GM23338 (cell line): ENCODE measurements at regions not wholly inside any gene's neighbourhood (a gene's known extent, or its start where the extent isn't known, plus 50 kb on each side); places are given as distances from the start of the nearest gene placed in this dataset.

Source experiments
- ATAC-seq: fragments of 200-7000 bp; cut with Tn5 transposase; 3 replicates; pipeline ENCODE4 v1.9.1; 2020
- DNase-seq: peaks from one replicate; pipeline ENCODE4 v3.0.0-alpha.2; 2015; ENCODE audit warnings: low spot score
- H2AFZ ChIP-seq: fragments of 200-600 bp; sonication (generic); 2 replicates; pipeline ENCODE4 v1.8.0; 2016; ENCODE audit warnings: antibody characterized with exemption, mild to moderate bottlenecking, moderate library complexity
- H3F3A ChIP-seq: fragments of 200-600 bp; sonication (generic); replicated peaks from 2 replicates; pipeline ENCODE4 v1.8.0; 2017; ENCODE audit warnings: antibody characterized with exemption, mixed run types, low read depth
- H3K27ac ChIP-seq: fragments of 200-600 bp; sonication (generic); 2 replicates; pipeline ENCODE4 v1.6.1; 2016; ENCODE audit warnings: low read depth
- H3K27me3 ChIP-seq: fragments of 200-600 bp; sonication (generic); 2 replicates; pipeline ENCODE4 v1.8.0; 2016; ENCODE audit warnings: mild to moderate bottlenecking, mixed run types, moderate library complexity; ENCODE audit not compliant: insufficient read depth
- H3K36me3 ChIP-seq: fragments of 200-600 bp; sonication (generic); 2 replicates; pipeline ENCODE4 v1.8.0; 2016; ENCODE audit warnings: mild to moderate bottlenecking; ENCODE audit not compliant: insufficient read depth
- H3K4me1 ChIP-seq: fragments of 200-600 bp; sonication (generic); 2 replicates; pipeline ENCODE4 v1.8.0; 2016; ENCODE audit warnings: mild to moderate bottlenecking, moderate library complexity; ENCODE audit not compliant: insufficient read depth
- H3K4me2 ChIP-seq: fragments of 200-600 bp; sonication (generic); 2 replicates; pipeline ENCODE4 v1.7.1; 2017; ENCODE audit warnings: mixed run types
- H3K4me3 ChIP-seq: fragments of 200-600 bp; sonication (generic); 2 replicates; pipeline ENCODE4 v1.6.1; 2016; ENCODE audit warnings: mixed run types
- H3K79me2 ChIP-seq: fragments of 200-600 bp; sonication (generic); replicated peaks from 2 replicates; pipeline ENCODE4 v1.8.0; 2017; ENCODE audit warnings: mild to moderate bottlenecking; ENCODE audit not compliant: insufficient read depth
- H3K9me2 ChIP-seq: fragments of 200-600 bp; sonication (generic); 2 replicates; pipeline ENCODE4 v1.8.0; 2017; ENCODE audit not compliant: insufficient read depth
- H4K20me1 ChIP-seq: fragments of 200-600 bp; sonication (generic); replicated peaks from 2 replicates; pipeline ENCODE4 v1.8.0; 2017; ENCODE audit warnings: mild to moderate bottlenecking; ENCODE audit not compliant: insufficient read depth
- H3K27ac Mint-ChIP-seq: 2 replicates; pipeline ENCODE4 v1.8.0; 2020; ENCODE audit warnings: inconsistent platforms, mild to moderate bottlenecking, moderate library complexity, mixed read lengths
- H3K27me3 Mint-ChIP-seq: 3 replicates; pipeline ENCODE4 v1.8.0; 2022; ENCODE audit warnings: low read depth, mild to moderate bottlenecking, moderate library complexity, mixed read lengths, inconsistent platforms; ENCODE audit not compliant: insufficient read depth, poor library complexity
- H3K36me3 Mint-ChIP-seq: 3 replicates; pipeline ENCODE4 v1.8.0; 2021; ENCODE audit warnings: low read depth, mild to moderate bottlenecking, inconsistent platforms, moderate library complexity, mixed read lengths
- H3K4me1 Mint-ChIP-seq: 3 replicates; pipeline ENCODE4 v1.8.0; 2020; ENCODE audit warnings: mild to moderate bottlenecking, inconsistent platforms, mixed read lengths
- H3K4me3 Mint-ChIP-seq: 3 replicates; pipeline ENCODE4 v1.8.0; 2021; ENCODE audit warnings: moderate library complexity, mild to moderate bottlenecking, inconsistent platforms, mixed read lengths
- H3K9me3 Mint-ChIP-seq: 3 replicates; pipeline ENCODE4 v1.8.0; 2020; ENCODE audit warnings: moderate library complexity, mild to moderate bottlenecking, inconsistent platforms, mixed read lengths
- CREB1 ChIP-seq: fragments of 250-450 bp; sonication (Bioruptor Pico); IDR thresholded peaks from 2 replicates; pipeline ENCODE4 v1.5.0; 2020; ENCODE audit warnings: low read depth, mild to moderate bottlenecking, moderate library complexity
- ETS1 ChIP-seq: IDR thresholded peaks from 2 replicates; pipeline ENCODE4 v1.6.1; 2016; ENCODE audit warnings: antibody characterized with exemption
- EZH2 ChIP-seq: fragments of 200-600 bp; sonication (generic); IDR thresholded peaks from one replicate; pipeline ENCODE4 v1.8.0; 2017; ENCODE audit warnings: antibody characterized with exemption, mild to moderate bottlenecking, low read depth; ENCODE audit not compliant: unreplicated experiment
- EZH2phosphoT487 ChIP-seq: fragments of 200-600 bp; sonication (generic); IDR thresholded peaks from one replicate; pipeline ENCODE4 v1.8.1; 2018; ENCODE audit warnings: antibody characterized with exemption; ENCODE audit not compliant: unreplicated experiment
- JUNB ChIP-seq: IDR thresholded peaks from one replicate; pipeline ENCODE4 v1.6.1; 2016; ENCODE audit warnings: antibody characterized with exemption; ENCODE audit not compliant: unreplicated experiment
- NANOG ChIP-seq: IDR thresholded peaks from 2 replicates; pipeline ENCODE4 v1.6.1; 2016; ENCODE audit warnings: antibody characterized with exemption, borderline replicate concordance
- POLR2AphosphoS5 ChIP-seq: IDR thresholded peaks from 2 replicates; pipeline ENCODE4 v1.6.1; 2016; ENCODE audit warnings: antibody characterized with exemption, low read depth
- REST ChIP-seq: IDR thresholded peaks from one replicate; pipeline ENCODE4 v1.6.1; 2018; ENCODE audit warnings: antibody characterized with exemption; ENCODE audit not compliant: unreplicated experiment
- STAT1 ChIP-seq: IDR thresholded peaks from one replicate; pipeline ENCODE4 v1.6.1; 2016; ENCODE audit warnings: antibody characterized with exemption; ENCODE audit not compliant: unreplicated experiment
- ZNF114 ChIP-seq: fragments of 250-450 bp; sonication (Bioruptor Pico); IDR thresholded peaks from 2 replicates; pipeline ENCODE4 v1.5.0; 2020; ENCODE audit warnings: mild to moderate bottlenecking, moderate library complexity
- ZNF331 ChIP-seq: fragments of 250-450 bp; sonication (Bioruptor Pico); IDR thresholded peaks from 2 replicates; pipeline ENCODE4 v1.5.0; 2020; ENCODE audit warnings: low read depth, mild to moderate bottlenecking, moderate library complexity
- TF ChIP-seq, protein P1 (sequence below), 2 experiments: fragments of 200-600 bp in 1 of 2; sonication (generic) in 1 of 2; conservative IDR thresholded peaks; 2 replicates each; pipeline versions ENCODE4 v1.5.1 to v1.6.1; 2016 to 2017; ENCODE audit warnings: antibody characterized with exemption in 2 of 2, low read depth in 2 of 2, mild to moderate bottlenecking in 2 of 2, moderate library complexity in 1 of 2
- TF ChIP-seq, protein P2 (sequence below): fragments of 250-450 bp; sonication (Bioruptor Pico); IDR thresholded peaks from 2 replicates; pipeline ENCODE4 v1.5.0; 2020; ENCODE audit warnings: mild to moderate bottlenecking, moderate library complexity

- Mint-ChIP-seq H3K27ac (no peak overlapping the region), H3K4me1 (peaks cover 23% of the 10 kb centered on the region), H3K27me3 (peaks cover 11% of the 10 kb centered on the region), H3K36me3 (no peaks in the 10 kb centered on the region), H3K9me3 (no peaks in the 10 kb centered on the region), H3K4me3 (no peak overlapping the region)
- H3F3A ChIP-seq, result no peaks in the 10 kb centered on the region
- no peak overlapping the region for H2AFZ ChIP-seq
- no peak overlapping the region for H3K27ac ChIP-seq
- ATAC-seq (no peak), DNase-seq (no peak)
- H4K20me1 ChIP-seq, result no peaks in the 10 kb centered on the region
- H3K36me3 ChIP-seq, result no peaks in the 10 kb centered on the region
- H3K79me2 ChIP-seq, result no peaks in the 10 kb centered on the region
- TF ChIP-seq, protein P1, sequence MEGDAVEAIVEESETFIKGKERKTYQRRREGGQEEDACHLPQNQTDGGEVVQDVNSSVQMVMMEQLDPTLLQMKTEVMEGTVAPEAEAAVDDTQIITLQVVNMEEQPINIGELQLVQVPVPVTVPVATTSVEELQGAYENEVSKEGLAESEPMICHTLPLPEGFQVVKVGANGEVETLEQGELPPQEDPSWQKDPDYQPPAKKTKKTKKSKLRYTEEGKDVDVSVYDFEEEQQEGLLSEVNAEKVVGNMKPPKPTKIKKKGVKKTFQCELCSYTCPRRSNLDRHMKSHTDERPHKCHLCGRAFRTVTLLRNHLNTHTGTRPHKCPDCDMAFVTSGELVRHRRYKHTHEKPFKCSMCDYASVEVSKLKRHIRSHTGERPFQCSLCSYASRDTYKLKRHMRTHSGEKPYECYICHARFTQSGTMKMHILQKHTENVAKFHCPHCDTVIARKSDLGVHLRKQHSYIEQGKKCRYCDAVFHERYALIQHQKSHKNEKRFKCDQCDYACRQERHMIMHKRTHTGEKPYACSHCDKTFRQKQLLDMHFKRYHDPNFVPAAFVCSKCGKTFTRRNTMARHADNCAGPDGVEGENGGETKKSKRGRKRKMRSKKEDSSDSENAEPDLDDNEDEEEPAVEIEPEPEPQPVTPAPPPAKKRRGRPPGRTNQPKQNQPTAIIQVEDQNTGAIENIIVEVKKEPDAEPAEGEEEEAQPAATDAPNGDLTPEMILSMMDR (conservative IDR thresholded peaks at IDR 0.05; ENCODE audit: low read depth in 2 of 2), result no peak
- TF ChIP-seq JUNB, result no peak
- no peak for TF ChIP-seq ZNF114 (CRISPR knock-in tag)
- TF ChIP-seq POLR2AphosphoS5, result no peak
- TF ChIP-seq EZH2phosphoT487, result no peak
- no peak for TF ChIP-seq ETS1
- no peak for TF ChIP-seq NANOG
- no peak for TF ChIP-seq CREB1 (CRISPR knock-in tag)
- TF ChIP-seq, protein P2, sequence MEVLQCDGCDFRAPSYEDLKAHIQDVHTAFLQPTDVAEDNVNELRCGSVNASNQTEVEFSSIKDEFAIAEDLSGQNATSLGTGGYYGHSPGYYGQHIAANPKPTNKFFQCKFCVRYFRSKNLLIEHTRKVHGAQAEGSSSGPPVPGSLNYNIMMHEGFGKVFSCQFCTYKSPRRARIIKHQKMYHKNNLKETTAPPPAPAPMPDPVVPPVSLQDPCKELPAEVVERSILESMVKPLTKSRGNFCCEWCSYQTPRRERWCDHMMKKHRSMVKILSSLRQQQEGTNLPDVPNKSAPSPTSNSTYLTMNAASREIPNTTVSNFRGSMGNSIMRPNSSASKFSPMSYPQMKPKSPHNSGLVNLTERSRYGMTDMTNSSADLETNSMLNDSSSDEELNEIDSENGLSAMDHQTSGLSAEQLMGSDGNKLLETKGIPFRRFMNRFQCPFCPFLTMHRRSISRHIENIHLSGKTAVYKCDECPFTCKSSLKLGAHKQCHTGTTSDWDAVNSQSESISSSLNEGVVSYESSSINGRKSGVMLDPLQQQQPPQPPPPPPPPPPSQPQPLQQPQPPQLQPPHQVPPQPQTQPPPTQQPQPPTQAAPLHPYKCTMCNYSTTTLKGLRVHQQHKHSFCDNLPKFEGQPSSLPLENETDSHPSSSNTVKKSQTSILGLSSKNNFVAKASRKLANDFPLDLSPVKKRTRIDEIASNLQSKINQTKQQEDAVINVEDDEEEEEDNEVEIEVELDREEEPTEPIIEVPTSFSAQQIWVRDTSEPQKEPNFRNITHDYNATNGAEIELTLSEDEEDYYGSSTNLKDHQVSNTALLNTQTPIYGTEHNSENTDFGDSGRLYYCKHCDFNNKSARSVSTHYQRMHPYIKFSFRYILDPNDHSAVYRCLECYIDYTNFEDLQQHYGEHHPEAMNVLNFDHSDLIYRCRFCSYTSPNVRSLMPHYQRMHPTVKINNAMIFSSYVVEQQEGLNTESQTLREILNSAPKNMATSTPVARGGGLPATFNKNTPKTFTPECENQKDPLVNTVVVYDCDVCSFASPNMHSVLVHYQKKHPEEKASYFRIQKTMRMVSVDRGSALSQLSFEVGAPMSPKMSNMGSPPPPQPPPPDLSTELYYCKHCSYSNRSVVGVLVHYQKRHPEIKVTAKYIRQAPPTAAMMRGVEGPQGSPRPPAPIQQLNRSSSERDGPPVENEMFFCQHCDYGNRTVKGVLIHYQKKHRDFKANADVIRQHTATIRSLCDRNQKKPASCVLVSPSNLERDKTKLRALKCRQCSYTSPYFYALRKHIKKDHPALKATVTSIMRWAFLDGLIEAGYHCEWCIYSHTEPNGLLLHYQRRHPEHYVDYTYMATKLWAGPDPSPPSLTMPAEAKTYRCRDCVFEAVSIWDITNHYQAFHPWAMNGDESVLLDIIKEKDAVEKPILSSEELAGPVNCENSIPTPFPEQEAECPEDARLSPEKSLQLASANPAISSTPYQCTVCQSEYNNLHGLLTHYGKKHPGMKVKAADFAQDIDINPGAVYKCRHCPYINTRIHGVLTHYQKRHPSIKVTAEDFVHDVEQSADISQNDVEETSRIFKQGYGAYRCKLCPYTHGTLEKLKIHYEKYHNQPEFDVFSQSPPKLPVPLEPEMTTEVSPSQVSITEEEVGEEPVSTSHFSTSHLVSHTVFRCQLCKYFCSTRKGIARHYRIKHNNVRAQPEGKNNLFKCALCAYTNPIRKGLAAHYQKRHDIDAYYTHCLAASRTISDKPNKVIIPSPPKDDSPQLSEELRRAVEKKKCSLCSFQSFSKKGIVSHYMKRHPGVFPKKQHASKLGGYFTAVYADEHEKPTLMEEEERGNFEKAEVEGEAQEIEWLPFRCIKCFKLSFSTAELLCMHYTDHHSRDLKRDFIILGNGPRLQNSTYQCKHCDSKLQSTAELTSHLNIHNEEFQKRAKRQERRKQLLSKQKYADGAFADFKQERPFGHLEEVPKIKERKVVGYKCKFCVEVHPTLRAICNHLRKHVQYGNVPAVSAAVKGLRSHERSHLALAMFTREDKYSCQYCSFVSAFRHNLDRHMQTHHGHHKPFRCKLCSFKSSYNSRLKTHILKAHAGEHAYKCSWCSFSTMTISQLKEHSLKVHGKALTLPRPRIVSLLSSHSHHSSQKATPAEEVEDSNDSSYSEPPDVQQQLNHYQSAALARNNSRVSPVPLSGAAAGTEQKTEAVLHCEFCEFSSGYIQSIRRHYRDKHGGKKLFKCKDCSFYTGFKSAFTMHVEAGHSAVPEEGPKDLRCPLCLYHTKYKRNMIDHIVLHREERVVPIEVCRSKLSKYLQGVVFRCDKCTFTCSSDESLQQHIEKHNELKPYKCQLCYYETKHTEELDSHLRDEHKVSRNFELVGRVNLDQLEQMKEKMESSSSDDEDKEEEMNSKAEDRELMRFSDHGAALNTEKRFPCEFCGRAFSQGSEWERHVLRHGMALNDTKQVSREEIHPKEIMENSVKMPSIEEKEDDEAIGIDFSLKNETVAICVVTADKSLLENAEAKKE (CRISPR knock-in tag), result no peak
- TF ChIP-seq STAT1, result no peak
- TF ChIP-seq EZH2, result no peak
- TF ChIP-seq REST, result no peak
- TF ChIP-seq ZNF331, result no peak
- H3K27me3 ChIP-seq, result 0 out of 2 replicates have a peak, but pooled peaks cover 5% of the 10 kb centered on the region
- 0 out of 2 replicates have a peak, but pooled peaks cover 5% of the 10 kb centered on the region for H3K9me2 ChIP-seq
- no peak overlapping the region for H3K4me2 ChIP-seq
- no peak overlapping the region for H3K4me3 ChIP-seq
- H3K4me1 ChIP-seq, result peaks cover 18% of the 10 kb centered on the region; the same call in 1 of the 2 replicates
Observed at GRCh38 chr6:2469428-2469827, 224.0 kb upstream of the GMDS start.
